AG08396 (cell line): ENCODE measurements at regions not wholly inside any gene's neighbourhood (a gene's known extent, or its start where the extent isn't known, plus 50 kb on each side); places are given as distances from the start of the nearest gene placed in this dataset.
A peak's percentile ranks its signal among the peaks of the same experiment; 100 is the strongest.

Experiments used
- DNase-seq: peaks from one replicate; pipeline ENCODE4 v3.0.0; 2012; ENCODE audit warnings: low spot score, mixed read lengths

- no peak for DNase-seq
Measured at GRCh38 chr13:110773480-110773879, 60.0 kb downstream of the ING1 start.

- DNase-seq: no peak
Measured at GRCh38 chr13:110774051-110774450, 60.6 kb downstream of the ING1 start.

- no peak for DNase-seq
Measured at GRCh38 chr13:110774490-110774889, 61.0 kb downstream of the ING1 start.

GRCh38 chr13:110775576-110775975, 62.1 kb downstream of the ING1 start:
- DNase-seq: no peak

GRCh38 chr13:110777251-110777820, 63.8 kb downstream of the ING1 start:
- no peak for DNase-seq

- DNase-seq: no peak
Measured at GRCh38 chr13:110779022-110779421, 65.5 kb downstream of the ING1 start.

GRCh38 chr13:110780422-110780821, 66.9 kb downstream of the ING1 start:
- DNase-seq: no peak

- DNase-seq: no peak
Measured at GRCh38 chr13:110782185-110782584, 68.7 kb downstream of the ING1 start.

GRCh38 chr13:110784704-110785103, 71.2 kb downstream of the ING1 start:
- no peak for DNase-seq

- DNase-seq: no peak
Measured at GRCh38 chr13:110788778-110789177, 75.3 kb downstream of the ING1 start.

- no peak for DNase-seq
Measured at GRCh38 chr13:110789871-110790270, 76.4 kb downstream of the ING1 start.

GRCh38 chr13:110790371-110790770, 76.9 kb downstream of the ING1 start:
- DNase-seq: no peak

- no peak for DNase-seq
Measured at GRCh38 chr13:110794209-110794608, 80.7 kb downstream of the ING1 start.

GRCh38 chr13:110797230-110797877, 83.9 kb downstream of the ING1 start:
- no peak for DNase-seq

GRCh38 chr13:110798081-110798994, 84.8 kb downstream of the ING1 start:
- no peak for DNase-seq

GRCh38 chr13:110799246-110800236, 86.0 kb downstream of the ING1 start:
- DNase-seq: peak; percentile 74

GRCh38 chr13:110801044-110801443, 87.5 kb downstream of the ING1 start:
- DNase-seq: no peak

GRCh38 chr13:110802260-110802659, 88.8 kb downstream of the ING1 start:
- no peak for DNase-seq

- no peak for DNase-seq
Measured at GRCh38 chr13:110806636-110807035, 93.1 kb downstream of the ING1 start.

GRCh38 chr13:110807546-110807945, 94.0 kb downstream of the ING1 start:
- DNase-seq: no peak

GRCh38 chr13:110808138-110808537, 94.6 kb downstream of the ING1 start:
- DNase-seq: no peak
